Left ventricle myocardium inferior (tissue), 1 donor: ENCODE measurements at regions not wholly inside any gene's neighbourhood (a gene's known extent, or its start where the extent isn't known, plus 50 kb on each side); places are given as distances from the start of the nearest gene placed in this dataset.
A peak's percentile ranks its signal among the peaks of the same experiment; 100 is the strongest.

Experiments used
- DNase-seq: peaks from one replicate; pipeline ENCODE4 v3.0.0-alpha.2; 2020
- H3K27ac ChIP-seq: fragments of 200-600 bp; replicated peaks from 2 replicates; pipeline ENCODE4 v1.8.0; 2021
- H3K27me3 ChIP-seq: fragments of 200-600 bp; 2 replicates; pipeline ENCODE4 v1.8.0; 2021; ENCODE audit warnings: low read depth
- H3K36me3 ChIP-seq: fragments of 200-600 bp; 2 replicates; pipeline ENCODE4 v1.8.0; 2021
- H3K4me1 ChIP-seq: fragments of 200-600 bp; 2 replicates; pipeline ENCODE4 v1.8.0; 2021
- H3K4me3 ChIP-seq: fragments of 200-600 bp; 2 replicates; pipeline ENCODE4 v1.8.0; 2021; ENCODE audit warnings: mild to moderate bottlenecking, moderate library complexity
- H3K9me3 ChIP-seq: fragments of 200-600 bp; replicated peaks from 2 replicates; pipeline ENCODE4 v1.8.0; 2021
- intact Hi-C: fragments of 100-400 bp; cut with micrococcal nuclease; formaldehyde crosslinking; loops from one replicate; pipeline ENCODE4 v1.11.0; 2022
- TF ChIP-seq, protein P1 (sequence below): fragments of 200-600 bp; IDR thresholded peaks from 2 replicates; pipeline ENCODE4 v1.8.0; 2021; ENCODE audit warnings: antibody characterized with exemption, mild to moderate bottlenecking, borderline replicate concordance
- donor health status: DM: no; HTN: yes; CAD: no; lungs with severe emphysema.

DNA sequence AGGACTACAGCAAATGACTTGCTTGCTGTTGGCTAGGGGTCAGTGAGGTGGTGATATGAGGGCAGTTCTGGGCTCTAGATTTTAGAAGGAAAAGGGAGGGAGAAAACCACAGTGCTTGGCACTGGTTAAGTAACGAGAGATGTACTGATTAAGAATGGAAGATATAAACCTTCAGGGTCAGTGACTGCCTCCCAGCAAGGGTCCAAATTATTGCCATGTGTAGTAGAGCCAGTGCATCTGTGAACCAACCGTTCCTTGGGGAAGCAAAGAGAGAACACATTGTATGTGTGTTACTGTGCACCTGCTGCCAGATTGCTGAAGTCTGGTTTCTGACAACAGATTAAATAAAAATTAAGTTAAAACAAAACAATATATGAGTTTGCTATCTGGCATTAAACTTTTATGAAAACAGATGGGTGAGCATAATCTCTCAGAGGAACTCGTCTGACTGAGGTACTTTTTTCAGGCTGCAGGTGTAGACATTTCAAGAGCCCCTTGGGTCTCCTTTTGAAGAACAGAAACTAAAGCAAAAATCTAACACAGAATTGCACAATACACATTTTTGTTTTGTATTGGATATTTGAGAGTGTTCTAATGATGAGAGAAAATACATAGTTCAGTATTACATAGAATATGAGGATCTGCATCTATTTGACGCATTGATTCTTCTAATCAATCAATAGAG, 1120.6 kb downstream of the SORCS3 start:
- intact Hi-C loops = no loop called here
- Histone ChIP-seq H3K4me3 (no peak overlapping the region), H3K27me3 (no peaks in the 10 kb centered on the region), H3K4me1 (peaks cover 12% of the 10 kb centered on the region), H3K36me3 (no peaks in the 10 kb centered on the region), H3K27ac (no peak overlapping the region), H3K9me3 (no peaks in the 10 kb centered on the region)
- no peak for DNase-seq
- TF ChIP-seq, protein P1, sequence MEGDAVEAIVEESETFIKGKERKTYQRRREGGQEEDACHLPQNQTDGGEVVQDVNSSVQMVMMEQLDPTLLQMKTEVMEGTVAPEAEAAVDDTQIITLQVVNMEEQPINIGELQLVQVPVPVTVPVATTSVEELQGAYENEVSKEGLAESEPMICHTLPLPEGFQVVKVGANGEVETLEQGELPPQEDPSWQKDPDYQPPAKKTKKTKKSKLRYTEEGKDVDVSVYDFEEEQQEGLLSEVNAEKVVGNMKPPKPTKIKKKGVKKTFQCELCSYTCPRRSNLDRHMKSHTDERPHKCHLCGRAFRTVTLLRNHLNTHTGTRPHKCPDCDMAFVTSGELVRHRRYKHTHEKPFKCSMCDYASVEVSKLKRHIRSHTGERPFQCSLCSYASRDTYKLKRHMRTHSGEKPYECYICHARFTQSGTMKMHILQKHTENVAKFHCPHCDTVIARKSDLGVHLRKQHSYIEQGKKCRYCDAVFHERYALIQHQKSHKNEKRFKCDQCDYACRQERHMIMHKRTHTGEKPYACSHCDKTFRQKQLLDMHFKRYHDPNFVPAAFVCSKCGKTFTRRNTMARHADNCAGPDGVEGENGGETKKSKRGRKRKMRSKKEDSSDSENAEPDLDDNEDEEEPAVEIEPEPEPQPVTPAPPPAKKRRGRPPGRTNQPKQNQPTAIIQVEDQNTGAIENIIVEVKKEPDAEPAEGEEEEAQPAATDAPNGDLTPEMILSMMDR = no peak

DNA sequence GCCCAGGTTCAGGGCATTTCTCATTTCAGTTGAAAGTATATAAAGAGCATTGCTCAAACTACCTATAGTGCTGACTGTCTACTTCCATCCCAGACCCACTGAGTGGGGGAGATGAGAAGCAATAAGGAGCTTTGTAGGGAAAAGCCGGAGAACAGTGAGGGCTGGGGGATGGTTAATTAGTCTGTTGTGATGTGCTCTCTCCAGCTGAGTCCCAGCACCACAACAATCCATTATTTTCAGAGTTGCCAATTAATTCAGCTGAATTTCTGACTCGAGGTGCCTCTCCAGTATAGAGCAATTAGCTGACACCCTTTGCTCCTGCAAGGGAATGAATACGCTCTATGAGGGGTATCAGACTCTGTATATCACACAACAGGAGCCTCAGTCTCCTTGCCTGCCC, 1118.6 kb downstream of the SORCS3 start:
- Histone ChIP-seq H3K4me3 (no peak overlapping the region), H3K36me3 (no peaks in the 10 kb centered on the region), H3K27ac (no peak overlapping the region), H3K27me3 (no peaks in the 10 kb centered on the region), H3K4me1 (peaks cover 23% of the 10 kb centered on the region), H3K9me3 (no peaks in the 10 kb centered on the region)
- no peak for DNase-seq
- TF ChIP-seq, protein P1 = no peak
- intact Hi-C loops = no loop called here

DNA sequence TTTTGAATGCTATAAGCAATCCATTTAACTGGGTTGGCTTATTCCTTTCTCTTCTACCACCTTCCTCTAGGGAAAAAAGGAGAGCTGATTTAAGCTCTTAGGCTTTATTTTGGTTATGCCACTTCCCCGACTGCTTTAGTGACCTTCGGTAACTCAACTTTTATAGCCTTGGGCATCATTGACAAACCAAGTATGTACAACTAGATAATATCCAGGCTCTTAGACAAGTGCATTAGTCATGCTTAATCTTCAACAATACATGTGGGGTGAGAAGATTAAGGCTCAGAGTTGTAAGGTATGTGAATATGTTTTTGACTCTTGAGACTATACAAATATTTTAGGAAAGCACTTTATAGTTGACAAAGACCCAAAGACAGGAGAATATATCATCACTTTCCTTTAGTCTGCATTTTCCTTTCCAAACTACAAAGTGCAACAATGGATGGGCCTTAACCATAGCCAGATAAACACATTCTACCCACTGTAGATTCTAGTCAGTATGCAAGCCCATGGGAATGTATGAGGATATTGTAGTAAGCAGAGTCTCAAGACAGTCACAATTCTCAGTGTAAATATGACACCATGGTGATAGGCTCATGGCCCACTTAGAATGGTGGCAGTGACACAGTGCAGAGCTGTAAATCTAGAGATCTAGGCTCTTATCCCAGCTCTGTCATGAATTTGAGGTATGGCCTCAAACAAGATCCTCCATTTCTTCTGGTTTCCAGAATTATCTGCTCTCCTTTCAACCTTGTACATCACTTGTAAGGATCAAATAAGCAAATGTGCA, 1117.3 kb downstream of the SORCS3 start:
- peaks cover 23% of the 10 kb centered on the region for H3K4me1 ChIP-seq
- TF ChIP-seq, protein P1 = no peak
- H3K4me3 ChIP-seq = no peak overlapping the region
- no peaks in the 10 kb centered on the region for H3K36me3 ChIP-seq
- intact Hi-C loops = no loop called here
- H3K9me3 ChIP-seq = no peaks in the 10 kb centered on the region
- peak overlapping the region; percentile 9 for H3K27ac ChIP-seq
- DNase-seq = no peak
- H3K27me3 ChIP-seq = no peaks in the 10 kb centered on the region

DNA sequence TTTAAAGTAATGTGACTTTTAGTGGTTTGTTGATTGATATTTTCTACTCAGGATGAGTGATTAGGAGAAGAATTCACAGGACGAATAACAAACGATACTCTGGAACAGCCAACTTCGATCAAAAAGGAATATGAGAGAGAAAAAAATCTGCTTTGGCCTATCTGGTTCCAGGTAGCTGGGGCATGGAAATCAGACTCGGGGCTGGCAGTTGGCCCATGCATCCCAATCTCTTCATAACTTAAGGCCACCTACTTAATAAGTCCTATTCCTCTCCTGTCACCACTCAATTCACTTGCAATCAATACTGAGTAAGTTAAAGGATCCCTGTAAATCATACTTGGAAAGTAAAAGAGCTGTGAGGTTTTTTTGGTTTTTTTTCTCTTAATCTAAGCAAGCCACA, 1116.2 kb downstream of the SORCS3 start:
- Histone ChIP-seq H3K36me3 (no peaks in the 10 kb centered on the region), H3K4me3 (no peak overlapping the region), H3K27me3 (no peaks in the 10 kb centered on the region), H3K27ac (no peak overlapping the region), H3K4me1 (peaks cover 23% of the 10 kb centered on the region), H3K9me3 (no peaks in the 10 kb centered on the region)
- DNase-seq = peak; percentile 25
- TF ChIP-seq, protein P1 = no peak
- intact Hi-C loops = no loop called here

DNA sequence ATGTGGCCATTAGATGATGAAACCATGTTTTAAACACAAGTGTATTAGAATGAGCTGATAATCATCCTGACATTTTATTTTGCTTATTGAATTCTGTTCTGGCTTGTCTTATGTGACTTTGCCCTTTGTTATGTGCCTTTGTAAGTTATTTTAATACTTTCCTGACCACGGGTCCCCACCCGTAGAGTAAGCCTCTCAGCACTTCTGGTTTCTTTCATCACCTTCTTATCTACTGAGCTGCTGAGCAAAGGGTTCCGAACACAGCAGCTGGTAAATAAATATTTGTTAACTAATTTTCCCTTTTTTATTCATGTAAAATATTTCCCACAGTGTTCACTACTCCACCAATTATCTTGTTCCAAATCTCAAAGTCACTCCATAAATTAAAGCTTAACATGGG, 1115.3 kb downstream of the SORCS3 start:
- DNase-seq = no peak
- TF ChIP-seq, protein P1 = no peak
- H3K36me3 ChIP-seq = no peaks in the 10 kb centered on the region
- intact Hi-C loops = no loop called here
- H3K27ac ChIP-seq = peak overlapping the region; percentile 15
- H3K27me3 ChIP-seq = no peaks in the 10 kb centered on the region
- H3K4me3 ChIP-seq = no peak overlapping the region
- H3K9me3 ChIP-seq = no peaks in the 10 kb centered on the region
- H3K4me1 ChIP-seq = peaks cover 28% of the 10 kb centered on the region
